NB4 (cell line): ENCODE measurements at regions not wholly inside any gene's neighbourhood (a gene's known extent, or its start where the extent isn't known, plus 50 kb on each side); places are given as distances from the start of the nearest gene placed in this dataset.

ENCODE experiments used
- DNase-seq: peaks from one replicate; pipeline ENCODE4 v3.0.0; 2010; ENCODE audit warnings: low read depth
- H3K4me3 ChIP-seq: one replicate; pipeline ENCODE4 v1.5.1; 2011; ENCODE audit warnings: mild to moderate bottlenecking, low read depth, low read length, moderate library complexity
- MAX ChIP-seq: IDR thresholded peaks from 2 replicates; pipeline ENCODE4 v1.6.1; 2011; ENCODE audit warnings: low read depth, low read length
- MYC ChIP-seq: IDR thresholded peaks from 2 replicates; pipeline ENCODE4 v1.6.1; 2011; ENCODE audit warnings: low read depth, low read length
- POLR2A ChIP-seq: IDR thresholded peaks from 2 replicates; pipeline ENCODE4 v1.6.1; 2011; ENCODE audit warnings: mild to moderate bottlenecking; ENCODE audit not compliant: insufficient read length; ENCODE audit errors: extremely low read depth
- TF ChIP-seq, protein P1 (sequence below): IDR thresholded peaks from one replicate; pipeline ENCODE4 v1.5.1; 2012; ENCODE audit warnings: low read depth, low read length

- no peak overlapping the region for H3K4me3 ChIP-seq
- no peak for DNase-seq
- TF ChIP-seq MYC (no peak), MAX (no peak), POLR2A (no peak)
- TF ChIP-seq, protein P1, sequence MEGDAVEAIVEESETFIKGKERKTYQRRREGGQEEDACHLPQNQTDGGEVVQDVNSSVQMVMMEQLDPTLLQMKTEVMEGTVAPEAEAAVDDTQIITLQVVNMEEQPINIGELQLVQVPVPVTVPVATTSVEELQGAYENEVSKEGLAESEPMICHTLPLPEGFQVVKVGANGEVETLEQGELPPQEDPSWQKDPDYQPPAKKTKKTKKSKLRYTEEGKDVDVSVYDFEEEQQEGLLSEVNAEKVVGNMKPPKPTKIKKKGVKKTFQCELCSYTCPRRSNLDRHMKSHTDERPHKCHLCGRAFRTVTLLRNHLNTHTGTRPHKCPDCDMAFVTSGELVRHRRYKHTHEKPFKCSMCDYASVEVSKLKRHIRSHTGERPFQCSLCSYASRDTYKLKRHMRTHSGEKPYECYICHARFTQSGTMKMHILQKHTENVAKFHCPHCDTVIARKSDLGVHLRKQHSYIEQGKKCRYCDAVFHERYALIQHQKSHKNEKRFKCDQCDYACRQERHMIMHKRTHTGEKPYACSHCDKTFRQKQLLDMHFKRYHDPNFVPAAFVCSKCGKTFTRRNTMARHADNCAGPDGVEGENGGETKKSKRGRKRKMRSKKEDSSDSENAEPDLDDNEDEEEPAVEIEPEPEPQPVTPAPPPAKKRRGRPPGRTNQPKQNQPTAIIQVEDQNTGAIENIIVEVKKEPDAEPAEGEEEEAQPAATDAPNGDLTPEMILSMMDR: no peak
Measured at GRCh38 chr11:21839796-21840195, 353.1 kb upstream of the ANO5 start.

GRCh38 chr11:21861314-21861713 lies 331.6 kb upstream of the ANO5 start:
- no peak overlapping the region for H3K4me3 ChIP-seq
- DNase-seq: no peak
- TF ChIP-seq, protein P1: no peak
- TF ChIP-seq MYC (no peak), POLR2A (no peak), MAX (no peak)

- no peak for DNase-seq
- TF ChIP-seq MYC (no peak), MAX (no peak), POLR2A (no peak)
- TF ChIP-seq, protein P1: no peak
- no peak overlapping the region for H3K4me3 ChIP-seq
Measured at GRCh38 chr11:21865541-21865940, 327.3 kb upstream of the ANO5 start.

DNA sequence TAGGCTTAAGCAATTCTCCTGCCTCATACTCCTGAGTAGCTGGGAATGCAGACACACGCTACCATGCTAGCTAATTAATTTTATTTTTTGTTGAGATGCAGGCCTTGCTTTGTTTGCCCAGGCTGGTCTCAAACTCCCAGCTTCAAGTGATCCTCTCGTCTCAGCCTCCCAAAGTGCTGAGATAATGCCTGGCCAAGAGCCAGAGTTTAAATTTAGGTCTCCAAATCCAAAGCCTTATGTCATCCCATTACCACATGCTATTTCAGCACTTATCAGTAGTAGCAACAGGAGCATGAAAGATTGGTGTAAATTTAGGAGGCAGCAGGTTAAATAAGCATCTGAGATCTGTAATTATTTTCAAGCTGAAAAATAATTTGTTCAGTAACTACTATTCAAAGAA lies 326.1 kb upstream of the ANO5 start:
- DNase-seq: no peak
- TF ChIP-seq MYC (no peak), POLR2A (no peak), MAX (no peak)
- TF ChIP-seq, protein P1: no peak
- H3K4me3 ChIP-seq: no peak overlapping the region

- no peak for DNase-seq
- no peak for TF ChIP-seq MAX
- no peak overlapping the region for H3K4me3 ChIP-seq
Measured at GRCh38 chr11:21877151-21877550, 315.7 kb upstream of the ANO5 start.

- no peak overlapping the region for H3K4me3 ChIP-seq
- no peak for TF ChIP-seq MYC
- DNase-seq: no peak
Measured at GRCh38 chr11:21883354-21883753, 309.5 kb upstream of the ANO5 start.

- DNase-seq: peak; percentile 32
- H3K4me3 ChIP-seq: no peak overlapping the region
- TF ChIP-seq MYC (no peak), POLR2A (no peak), MAX (no peak)
- TF ChIP-seq, protein P1: no peak
Measured at GRCh38 chr11:21888814-21889213, 304.1 kb upstream of the ANO5 start.
